Astrocyte of the hippocampus (primary cell): ENCODE measurements at regions not wholly inside any gene's neighbourhood (a gene's known extent, or its start where the extent isn't known, plus 50 kb on each side); places are given as distances from the start of the nearest gene placed in this dataset.
A peak's percentile ranks its signal among the peaks of the same experiment; 100 is the strongest.
"Not testable (repeated sequence)": the region's sequence is repeated elsewhere in the genome, so short reads cannot be mapped to it uniquely, and the experiment has no call there.

Experiments
- DNase-seq: peaks from one replicate; pipeline ENCODE4 v3.0.0; 2011; ENCODE audit warnings: low read depth, low spot score

- no peak for DNase-seq
Measured at GRCh38 chr7:25738528-25738927, 413.5 kb upstream of the NFE2L3 start.

DNA sequence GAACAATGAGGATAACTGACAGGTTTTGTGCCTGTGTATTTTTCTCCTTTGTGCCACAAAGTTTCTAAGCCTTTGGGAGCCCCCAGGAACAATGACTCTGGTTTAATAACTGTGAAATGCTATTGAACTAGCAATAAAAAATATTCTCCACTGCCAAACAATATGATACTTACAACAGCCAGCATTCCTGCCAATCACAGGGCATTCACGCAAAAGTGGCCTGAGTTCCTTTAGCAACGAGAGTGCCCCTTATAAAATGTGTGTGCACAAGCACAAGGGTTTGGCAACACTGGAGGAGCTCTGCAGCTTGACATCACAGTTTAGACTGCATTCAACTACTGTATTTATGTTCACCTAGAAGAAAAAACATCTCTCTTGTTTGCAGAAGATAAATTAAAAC is 412.9 kb upstream of the NFE2L3 start:
- DNase-seq: no peak

GRCh38 chr7:25742316-25742715 is 409.7 kb upstream of the NFE2L3 start:
- DNase-seq: no peak

GRCh38 chr7:25743670-25744451 is 408.1 kb upstream of the NFE2L3 start:
- DNase-seq: not testable (repeated sequence)

DNA sequence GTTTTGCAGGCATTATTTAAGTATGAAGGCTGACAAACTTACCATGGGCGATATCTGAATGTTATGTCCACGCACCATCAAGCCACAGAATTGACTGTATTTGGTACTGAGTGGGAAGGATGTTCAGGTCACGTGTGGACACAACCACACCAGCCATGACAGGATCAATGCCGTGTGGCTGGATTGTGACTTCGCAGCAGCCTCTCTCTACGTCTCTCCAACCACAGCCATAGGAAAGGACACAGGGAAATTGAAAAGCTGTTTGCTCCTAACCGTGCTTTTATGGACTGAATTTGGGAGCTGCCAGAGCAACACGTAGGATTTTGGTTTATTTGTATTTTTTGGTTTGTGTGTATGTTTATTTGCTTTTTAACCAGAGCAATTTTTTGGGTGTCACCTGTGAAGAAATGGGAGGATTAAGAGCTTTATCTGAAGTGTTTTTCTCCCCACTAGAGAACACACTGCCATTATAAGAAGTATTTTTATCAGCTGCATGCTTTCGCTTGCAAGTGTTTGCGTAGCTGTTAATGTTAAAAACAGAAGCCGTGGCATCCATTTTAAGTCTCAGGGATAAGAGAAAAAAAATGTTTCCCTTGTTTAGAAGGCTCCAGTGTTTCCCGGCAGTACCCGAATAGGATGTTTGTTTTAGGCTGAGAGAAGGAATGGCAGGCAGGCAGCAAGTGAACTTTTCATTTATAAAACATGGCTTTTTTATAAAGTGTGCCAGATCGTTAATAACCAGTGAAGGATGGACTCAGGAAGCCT is 401.1 kb upstream of the NFE2L3 start:
- DNase-seq: peak; percentile 9

- peak; percentile 25 for DNase-seq
Measured at GRCh38 chr7:25752154-25752553, 399.8 kb upstream of the NFE2L3 start.

- DNase-seq: peak; percentile 75
Measured at GRCh38 chr7:25752967-25753791, 398.8 kb upstream of the NFE2L3 start.

DNA sequence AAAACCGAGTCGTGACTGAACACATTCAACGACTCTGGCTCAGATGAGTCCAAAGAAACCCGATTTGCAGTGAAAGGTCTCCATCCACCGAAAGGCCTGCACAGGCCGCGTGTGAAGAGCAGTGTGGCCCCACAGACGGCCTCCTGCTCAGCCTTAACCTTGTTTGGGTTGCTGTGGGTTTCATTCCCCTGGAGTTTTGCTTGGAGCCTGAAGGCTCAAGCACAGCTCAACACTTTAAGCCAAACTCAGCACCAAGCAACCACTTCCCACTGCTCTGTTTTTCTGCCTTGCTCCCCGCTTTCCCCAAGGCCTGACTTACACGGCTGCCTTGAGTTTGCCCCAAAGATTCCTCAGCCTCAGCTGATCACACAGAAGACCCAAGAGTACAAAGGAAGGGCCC is 398.2 kb upstream of the NFE2L3 start:
- DNase-seq: peak; percentile 34

GRCh38 chr7:25754333-25754732 is 397.7 kb upstream of the NFE2L3 start:
- no peak for DNase-seq

DNA sequence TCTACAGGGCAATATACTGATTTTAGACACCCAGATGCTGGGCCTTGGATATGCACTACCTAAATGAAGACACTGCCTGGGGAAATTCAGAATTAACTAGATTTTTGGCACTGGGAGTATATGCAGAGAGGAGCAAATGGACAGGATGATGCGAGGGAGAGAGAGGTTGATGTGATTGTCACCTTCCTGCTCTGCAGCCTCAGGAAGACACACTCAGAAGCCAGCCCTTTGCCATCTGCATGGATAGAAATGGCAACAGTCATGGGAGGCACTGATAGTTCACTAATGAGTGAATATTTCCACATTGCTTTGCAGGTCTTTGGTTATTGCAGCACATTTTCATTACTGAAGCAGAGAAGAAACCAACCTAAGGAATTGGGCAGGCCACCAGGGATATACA is 397.2 kb upstream of the NFE2L3 start:
- DNase-seq: no peak

GRCh38 chr7:25756601-25757000 is 395.4 kb upstream of the NFE2L3 start:
- no peak for DNase-seq

GRCh38 chr7:25758559-25758958 is 393.4 kb upstream of the NFE2L3 start:
- DNase-seq: no peak

DNA sequence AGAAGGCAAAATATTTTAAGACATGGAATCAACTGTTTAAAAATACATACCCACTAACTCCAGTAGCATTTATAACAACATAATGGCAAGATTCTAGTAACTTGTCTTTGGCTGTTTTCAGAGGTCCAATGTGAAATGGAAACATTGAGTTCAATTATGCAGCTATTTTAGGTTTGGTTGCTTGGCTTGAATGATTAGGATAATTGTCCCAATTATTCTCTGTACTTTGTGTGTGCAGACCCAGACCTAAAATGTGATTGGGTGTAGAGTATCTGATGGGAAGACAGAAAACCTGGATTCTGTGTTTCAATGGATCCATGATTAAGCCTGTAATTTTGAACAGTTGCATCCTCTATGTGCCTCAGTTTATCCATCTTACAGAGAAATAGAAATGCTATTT is 392.7 kb upstream of the NFE2L3 start:
- no peak for DNase-seq

- no peak for DNase-seq
Measured at GRCh38 chr7:25759748-25760147, 392.2 kb upstream of the NFE2L3 start.

DNA sequence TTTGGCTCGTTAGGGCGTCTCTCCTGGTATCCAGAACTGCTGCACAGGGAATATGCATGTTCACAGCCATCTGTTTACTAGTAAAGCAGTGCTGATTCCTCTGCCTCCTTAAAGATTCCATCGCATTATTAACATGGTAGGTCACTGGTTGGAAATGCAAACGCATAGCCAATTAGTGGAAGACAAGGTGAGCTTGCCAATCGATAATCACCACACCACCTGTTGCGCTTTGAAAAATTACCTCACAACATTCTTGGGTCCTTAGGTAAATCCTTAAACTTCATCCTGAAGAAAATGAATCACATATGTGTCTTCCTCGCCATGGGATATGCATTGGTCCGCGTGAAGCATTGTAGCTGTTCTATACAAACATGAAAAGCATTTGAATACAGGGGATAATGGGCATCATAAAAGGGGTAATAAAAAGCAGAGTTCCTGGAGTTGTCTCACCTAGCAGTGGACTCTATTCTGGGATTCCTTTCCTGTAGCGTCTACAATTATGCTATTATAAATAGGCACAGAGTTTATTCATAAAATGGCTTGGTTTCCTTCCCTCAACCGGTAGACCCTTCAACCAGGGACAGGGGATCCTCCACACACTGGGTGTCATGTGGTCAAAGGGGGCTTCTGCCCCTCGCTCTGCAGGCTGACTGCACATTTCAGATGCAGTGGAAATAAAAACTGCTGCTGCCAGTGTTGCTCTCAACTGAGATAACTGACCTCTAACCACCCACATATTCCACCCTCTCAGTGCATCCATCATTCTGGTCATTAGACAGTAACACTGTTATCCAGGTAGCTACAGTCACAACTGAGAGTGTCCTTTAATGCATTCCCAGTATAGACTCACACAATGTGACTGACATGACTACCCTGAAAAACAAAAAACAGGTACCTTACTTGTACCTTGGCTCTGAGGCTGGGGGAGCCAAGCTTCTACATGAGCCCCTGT is 389.2 kb upstream of the NFE2L3 start:
- no peak for DNase-seq

GRCh38 chr7:25763463-25763860 is 388.5 kb upstream of the NFE2L3 start:
- DNase-seq: no peak

- no peak for DNase-seq
Measured at GRCh38 chr7:25765110-25765655, 386.8 kb upstream of the NFE2L3 start.

DNA sequence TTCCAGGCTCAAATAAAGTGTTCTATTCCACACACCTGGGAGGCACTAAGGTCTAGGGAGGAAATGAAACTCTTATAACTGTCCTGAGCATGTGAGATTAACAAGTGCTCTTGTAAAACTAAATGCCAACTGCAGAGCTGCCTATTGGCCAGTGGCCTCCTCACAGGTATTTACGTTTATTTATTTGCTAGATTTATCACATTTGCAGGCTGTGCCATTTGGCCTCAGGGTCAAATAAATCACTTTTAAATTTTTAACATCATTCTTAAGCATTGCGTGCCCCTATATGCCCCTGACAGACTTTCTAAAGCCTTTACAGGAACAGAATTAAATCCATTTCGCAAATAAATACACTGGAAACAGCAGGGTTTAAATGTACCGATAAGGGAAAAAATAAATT is 381.8 kb upstream of the NFE2L3 start:
- DNase-seq: no peak

DNA sequence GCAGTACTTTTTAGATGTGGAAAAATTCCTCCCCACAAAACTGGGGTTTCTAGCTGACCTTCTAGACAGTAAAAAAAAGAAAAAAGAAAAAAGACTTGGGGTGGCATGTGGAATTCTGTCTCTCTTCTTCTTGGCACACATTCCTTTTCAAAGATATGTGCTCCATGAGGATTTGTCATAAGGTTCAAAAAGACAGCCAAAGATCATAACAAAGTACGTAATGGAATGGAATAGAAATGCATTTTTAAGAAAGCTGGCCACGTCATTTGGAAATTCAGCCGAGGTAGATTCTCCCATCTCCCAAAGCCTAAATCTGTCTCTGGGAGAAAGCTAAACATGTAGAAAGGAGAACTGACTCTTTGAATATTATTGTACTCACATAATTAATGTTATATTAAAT is 381.3 kb upstream of the NFE2L3 start:
- DNase-seq: no peak

DNA sequence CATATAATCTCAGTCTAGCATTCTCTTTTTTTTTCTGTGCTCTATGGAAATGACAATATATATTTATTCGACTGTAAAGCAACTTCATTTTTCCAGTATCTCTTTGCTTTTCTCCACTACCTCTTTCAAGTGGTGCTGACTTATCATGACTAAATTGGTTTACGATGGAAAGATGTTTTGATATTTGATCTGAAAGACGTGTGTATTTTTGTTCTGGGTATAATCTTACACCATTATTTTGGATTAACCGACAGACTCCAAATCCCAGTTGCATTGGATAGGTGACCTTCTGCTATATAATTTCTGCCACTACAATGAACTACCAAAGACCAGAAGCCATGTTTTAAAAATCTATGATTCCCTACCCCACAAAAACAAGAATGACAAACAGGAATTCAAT is 380.5 kb upstream of the NFE2L3 start:
- DNase-seq: no peak

GRCh38 chr7:25772802-25773201 is 379.2 kb upstream of the NFE2L3 start:
- DNase-seq: no peak
